Esophagus squamous epithelium (tissue), 5 donors: ENCODE measurements at regions not wholly inside any gene's neighbourhood (a gene's known extent, or its start where the extent isn't known, plus 50 kb on each side); places are given as distances from the start of the nearest gene placed in this dataset.

Experiments used
- DNase-seq: peaks from one replicate; lab custom pipeline; 2025; lab: John Stamatoyannopoulos, UW
- H3K27ac ChIP-seq, 4 donors: fragments of 200-600 bp; sonication (generic); one replicate each; pipeline ENCODE4 v1.5.1; 2016 to 2019; ENCODE audit warnings: mild to moderate bottlenecking in 1 of 4
- H3K27me3 ChIP-seq, 4 donors: fragments of 200-600 bp; sonication (generic); 1 replicate in 3 of 4; 2 replicates in 1 of 4; pipeline versions ENCODE4 v1.5.1 to v1.6.0; 2017 to 2021; ENCODE audit warnings: antibody characterized with exemption in 1 of 4
- H3K36me3 ChIP-seq, 3 donors: fragments of 200-600 bp; sonication (generic); one replicate each; pipeline ENCODE4 v1.5.1; 2016 to 2019
- H3K4me1 ChIP-seq, 3 donors: fragments of 200-600 bp; sonication (generic); one replicate each; pipeline ENCODE4 v1.5.1; 2017 to 2019
- H3K4me3 ChIP-seq, 4 donors: fragments of 200-600 bp; sonication (generic); 1 replicate in 3 of 4; 2 replicates in 1 of 4; pipeline ENCODE4 v1.5.1; 2016 to 2019; ENCODE audit warnings: mild to moderate bottlenecking in 2 of 4, moderate library complexity in 1 of 4
- H3K9me3 ChIP-seq, 3 donors: fragments of 200-600 bp; sonication (generic); one replicate each; pipeline ENCODE4 v1.5.1; 2016 to 2019
- POLR2A ChIP-seq, 4 donors: fragments of 450-650 bp; IDR thresholded peaks; one replicate each; pipeline ENCODE4 v1.6.1; 2017; ENCODE audit warnings: antibody characterized with exemption in 4 of 4, mild to moderate bottlenecking in 4 of 4, moderate library complexity in 3 of 4
- WGBS, 2 donors: methylation state at CpG; one replicate each; pipeline ENCODE4 v1.1.5; 2018; 5-methylcytosine and 5-hydroxymethylcytosine counted together
- intact Hi-C: fragments of 100-400 bp; cut with DNase I; formaldehyde crosslinking; loops from one replicate; pipeline ENCODE4 v1.15.0; 2022
- TF ChIP-seq, protein P1 (sequence below), 6 experiments: fragments of 450-650 bp in 4 of 6; fragments of 200-600 bp in 2 of 6; sonication (generic) in 2 of 6; IDR thresholded peaks; one replicate each; pipeline ENCODE4 v1.5.1; 2016 to 2019; ENCODE audit warnings: antibody characterized with exemption in 6 of 6, mild to moderate bottlenecking in 4 of 6, moderate library complexity in 4 of 6
- donor health status: DM: yes; HTN: yes; CAD: no.

DNA sequence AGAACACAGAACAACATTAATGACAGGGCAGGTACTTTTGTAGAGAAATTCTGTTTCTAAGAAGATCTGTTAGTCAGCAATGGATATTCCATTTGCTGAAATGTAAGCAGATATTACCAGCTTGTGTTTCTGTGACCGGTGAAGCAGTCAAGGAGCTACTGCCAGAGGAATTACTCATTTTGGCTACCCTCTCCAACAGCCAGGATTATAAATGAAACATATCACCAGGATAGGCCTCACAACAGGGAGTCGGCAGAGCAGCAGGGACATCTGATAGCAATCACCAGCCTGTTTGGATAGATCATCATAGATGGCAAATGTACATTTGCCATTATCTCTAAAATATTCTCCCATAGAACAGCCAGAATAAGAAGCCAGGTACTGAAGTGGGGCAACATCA is 440.7 kb downstream of the KCNH5 start:
- no peak for TF ChIP-seq POLR2A (IDR thresholded peaks at IDR 0.05)
- TF ChIP-seq, protein P1, sequence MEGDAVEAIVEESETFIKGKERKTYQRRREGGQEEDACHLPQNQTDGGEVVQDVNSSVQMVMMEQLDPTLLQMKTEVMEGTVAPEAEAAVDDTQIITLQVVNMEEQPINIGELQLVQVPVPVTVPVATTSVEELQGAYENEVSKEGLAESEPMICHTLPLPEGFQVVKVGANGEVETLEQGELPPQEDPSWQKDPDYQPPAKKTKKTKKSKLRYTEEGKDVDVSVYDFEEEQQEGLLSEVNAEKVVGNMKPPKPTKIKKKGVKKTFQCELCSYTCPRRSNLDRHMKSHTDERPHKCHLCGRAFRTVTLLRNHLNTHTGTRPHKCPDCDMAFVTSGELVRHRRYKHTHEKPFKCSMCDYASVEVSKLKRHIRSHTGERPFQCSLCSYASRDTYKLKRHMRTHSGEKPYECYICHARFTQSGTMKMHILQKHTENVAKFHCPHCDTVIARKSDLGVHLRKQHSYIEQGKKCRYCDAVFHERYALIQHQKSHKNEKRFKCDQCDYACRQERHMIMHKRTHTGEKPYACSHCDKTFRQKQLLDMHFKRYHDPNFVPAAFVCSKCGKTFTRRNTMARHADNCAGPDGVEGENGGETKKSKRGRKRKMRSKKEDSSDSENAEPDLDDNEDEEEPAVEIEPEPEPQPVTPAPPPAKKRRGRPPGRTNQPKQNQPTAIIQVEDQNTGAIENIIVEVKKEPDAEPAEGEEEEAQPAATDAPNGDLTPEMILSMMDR (IDR thresholded peaks at IDR 0.05): no peak
- Histone ChIP-seq H3K36me3 (no peaks in the 10 kb centered on the region), H3K4me1 (no peaks in the 10 kb centered on the region), H3K27me3 (no peaks in the 10 kb centered on the region), H3K4me3 (no peak overlapping the region), H3K9me3 (no peaks in the 10 kb centered on the region), H3K27ac (no peak overlapping the region)
- intact Hi-C loops: no loop called here
- 48 to 55% methylated on average over 1 to 2 of the region's 2 CpGs for WGBS, 2 donors
- DNase-seq: no peak

DNA sequence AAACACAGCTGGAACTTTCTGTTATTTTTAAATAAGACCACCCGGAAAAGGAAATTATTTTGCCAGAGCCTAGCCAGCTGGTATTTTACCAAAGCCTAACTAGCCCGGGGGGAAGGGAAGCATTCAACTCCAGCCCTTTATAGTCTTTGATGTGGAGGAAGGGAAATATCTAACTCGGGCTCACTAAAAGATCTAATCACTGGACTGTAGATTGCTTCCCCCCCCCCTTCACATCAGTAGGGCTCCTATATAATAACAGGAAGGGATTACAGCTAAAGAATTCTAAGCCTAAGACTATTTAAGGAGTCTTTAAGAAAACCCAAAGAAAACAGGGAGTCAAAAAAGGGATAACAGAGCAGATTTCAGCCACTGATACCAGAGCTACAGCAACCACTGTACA is 431.1 kb downstream of the KCNH5 start:
- H3K4me1 ChIP-seq: no peaks in the 10 kb centered on the region
- TF ChIP-seq POLR2A (IDR thresholded peaks at IDR 0.05): no peak
- TF ChIP-seq, protein P1 (IDR thresholded peaks at IDR 0.05): no peak
- no peak overlapping the region for H3K4me3 ChIP-seq
- no peaks in the 10 kb centered on the region for H3K9me3 ChIP-seq
- H3K27me3 ChIP-seq: no peaks in the 10 kb centered on the region
- H3K27ac ChIP-seq: no peak overlapping the region
- DNase-seq: no peak
- intact Hi-C loops: no loop called here
- H3K36me3 ChIP-seq: no peaks in the 10 kb centered on the region
- 4 to 7% methylated on average over 3 of the region's 3 CpGs for WGBS, 2 donors

DNA sequence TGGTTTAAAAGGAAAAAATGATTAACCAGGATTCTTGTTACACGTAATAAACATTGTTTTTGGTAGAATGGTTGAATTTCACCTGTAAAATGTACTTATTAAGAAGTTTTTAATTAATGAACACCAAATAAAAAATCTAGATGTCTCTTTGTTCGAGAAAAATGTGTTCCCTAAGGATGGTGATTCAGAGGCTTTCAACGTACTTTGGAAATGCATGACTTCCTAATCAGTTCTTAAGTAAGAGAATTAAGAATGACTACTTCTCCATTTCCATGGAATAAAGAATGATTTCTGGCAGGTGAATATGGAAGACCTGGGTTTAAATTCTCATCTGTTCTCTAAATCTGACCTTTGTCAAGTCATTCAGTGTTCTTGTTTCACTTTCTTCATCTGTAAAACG is 428.6 kb downstream of the KCNH5 start:
- Histone ChIP-seq H3K4me3 (no peak overlapping the region), H3K27me3 (no peaks in the 10 kb centered on the region), H3K27ac (no peak overlapping the region), H3K4me1 (no peaks in the 10 kb centered on the region), H3K9me3 (no peaks in the 10 kb centered on the region), H3K36me3 (no peaks in the 10 kb centered on the region)
- no peak for TF ChIP-seq POLR2A (IDR thresholded peaks at IDR 0.05)
- TF ChIP-seq, protein P1 (IDR thresholded peaks at IDR 0.05): no peak
- intact Hi-C loops: no loop called here
- DNase-seq: no peak
- 65 to 73% methylated on average over 4 of the region's 4 CpGs for WGBS, 2 donors

DNA sequence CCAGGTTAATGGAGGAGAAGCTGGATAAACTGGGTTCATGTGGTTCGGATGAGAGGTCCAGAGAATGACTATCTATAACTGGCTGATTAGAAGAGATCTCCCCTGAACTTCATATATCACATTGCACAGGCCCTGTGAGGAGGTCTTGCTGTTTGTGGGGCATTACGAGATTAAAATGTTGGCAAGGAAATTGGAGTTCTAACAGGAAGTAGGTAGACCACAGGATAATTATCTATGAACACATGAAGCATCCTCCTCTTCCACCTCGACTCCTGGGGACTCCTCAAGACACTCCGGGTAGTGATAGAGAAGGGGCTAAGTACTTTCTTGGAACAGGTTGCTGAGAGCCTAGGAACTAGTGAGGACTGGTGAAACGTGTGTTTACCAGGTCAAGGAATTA is 418.8 kb downstream of the KCNH5 start:
- 82 to 87% methylated on average over 5 of the region's 5 CpGs for WGBS, 2 donors
- TF ChIP-seq POLR2A (IDR thresholded peaks at IDR 0.05): no peak
- TF ChIP-seq, protein P1 (IDR thresholded peaks at IDR 0.05): no peak
- H3K36me3 ChIP-seq: no peaks in the 10 kb centered on the region
- no peaks in the 10 kb centered on the region for H3K27me3 ChIP-seq
- intact Hi-C loops: no loop called here
- H3K27ac ChIP-seq: no peak overlapping the region
- no peaks in the 10 kb centered on the region for H3K9me3 ChIP-seq
- no peak overlapping the region for H3K4me3 ChIP-seq
- H3K4me1 ChIP-seq: no peaks in the 10 kb centered on the region
- DNase-seq: no peak

DNA sequence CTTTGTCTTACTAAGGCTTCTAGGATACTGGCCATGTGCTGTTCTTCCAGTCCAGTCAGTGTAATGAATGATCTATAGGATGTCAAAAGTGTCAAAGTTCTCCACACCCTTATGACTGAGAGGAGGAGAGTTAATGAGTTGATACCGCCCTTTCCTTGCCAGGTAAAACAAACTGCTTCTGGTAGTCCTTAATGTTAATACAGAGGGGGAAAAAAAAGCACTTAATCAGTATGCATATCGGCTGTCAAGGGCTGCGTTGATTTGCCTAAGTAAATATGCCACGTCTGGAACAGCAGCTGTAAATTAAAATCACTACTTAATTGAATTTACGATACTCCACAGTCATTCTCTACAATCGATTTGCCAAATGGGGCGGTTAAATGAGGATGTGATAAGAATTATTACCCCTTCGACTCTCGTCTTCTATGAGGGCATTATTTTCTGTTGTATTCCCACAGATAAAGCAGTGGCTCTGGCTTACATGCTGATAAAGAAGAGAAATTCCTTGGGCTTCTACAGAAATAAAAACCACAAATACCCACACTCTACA is 416.0 kb downstream of the KCNH5 start:
- 79 to 81% methylated on average over 9 of the region's 9 CpGs for WGBS, 2 donors
- Histone ChIP-seq H3K4me1 (no peaks in the 10 kb centered on the region), H3K27ac (no peak overlapping the region), H3K4me3 (no peak overlapping the region), H3K36me3 (no peaks in the 10 kb centered on the region), H3K27me3 (no peaks in the 10 kb centered on the region), H3K9me3 (no peaks in the 10 kb centered on the region)
- intact Hi-C loops: no loop called here
- no peak for DNase-seq
- TF ChIP-seq POLR2A (IDR thresholded peaks at IDR 0.05): no peak
- TF ChIP-seq, protein P1 (IDR thresholded peaks at IDR 0.05): no peak
